Transverse colon (tissue), 4 donors: ENCODE measurements at regions not wholly inside any gene's neighbourhood (a gene's known extent, or its start where the extent isn't known, plus 50 kb on each side); places are given as distances from the start of the nearest gene placed in this dataset.

Experiments used
- CTCF ChIP-seq, 5 experiments: fragments of 200-600 bp in 3 of 5; fragments of 450-650 bp in 2 of 5; sonication (generic) in 3 of 5; IDR thresholded peaks; 1 replicate in 2 of 5; 2 replicates in 3 of 5; pipeline ENCODE4 v1.5.1; 2016 to 2017; ENCODE audit warnings: antibody characterized with exemption in 5 of 5, inconsistent platforms in 3 of 5, mild to moderate bottlenecking in 2 of 5, moderate library complexity in 1 of 5
- POLR2A ChIP-seq: fragments of 450-650 bp; IDR thresholded peaks from one replicate; pipeline ENCODE4 v1.6.1; 2016; ENCODE audit warnings: antibody characterized with exemption, mild to moderate bottlenecking, moderate library complexity
- POLR2AphosphoS5 ChIP-seq, 3 donors: sonication (generic); formaldehyde crosslinking; IDR thresholded peaks; one replicate each; pipeline ENCODE4 v1.6.1; 2016; ENCODE audit warnings: antibody characterized with exemption in 3 of 3

GRCh38 chr4:32140636-32141035 lies 1420.5 kb downstream of the PCDH7 start:
- TF ChIP-seq POLR2AphosphoS5 (IDR thresholded peaks at IDR 0.05) (no peak), CTCF (IDR thresholded peaks at IDR 0.05) (no peak), POLR2A (no peak)
